OCI-LY1 (cell line): ENCODE measurements at regions not wholly inside any gene's neighbourhood (a gene's known extent, or its start where the extent isn't known, plus 50 kb on each side); places are given as distances from the start of the nearest gene placed in this dataset.

Experiments used
- H2AFZ ChIP-seq: fragments of 200-600 bp; sonication (generic), shearing (Covaris generic); 2 replicates; pipeline ENCODE4 v1.6.0; 2014; ENCODE audit warnings: antibody characterized with exemption, mild to moderate bottlenecking, low read length
- H3F3A ChIP-seq: fragments of 200-600 bp; sonication (generic), shearing (Covaris generic); 2 replicates; pipeline ENCODE4 v1.6.0; 2014; ENCODE audit warnings: mild to moderate bottlenecking, antibody characterized with exemption, low read length, moderate library complexity; ENCODE audit not compliant: insufficient read depth
- H3K27ac ChIP-seq: fragments of 200-600 bp; sonication (generic); 2 replicates; pipeline ENCODE4 v1.5.1; 2014; ENCODE audit warnings: low read length, mixed run types, mild to moderate bottlenecking, low read depth; ENCODE audit not compliant: poor library complexity, severe bottlenecking
- H3K27me3 ChIP-seq: fragments of 200-600 bp; sonication (generic); 2 replicates; pipeline ENCODE4 v1.6.0; 2014; ENCODE audit warnings: antibody characterized with exemption, mild to moderate bottlenecking, low read length, moderate library complexity; ENCODE audit not compliant: insufficient read depth
- H3K36me3 ChIP-seq: fragments of 200-600 bp; sonication (generic); 2 replicates; pipeline ENCODE4 v1.6.1; 2014; ENCODE audit warnings: mild to moderate bottlenecking, antibody characterized with exemption, low read length, moderate library complexity, mixed read lengths; ENCODE audit not compliant: insufficient read depth
- H3K4me1 ChIP-seq: fragments of 200-600 bp; sonication (generic); 2 replicates; pipeline ENCODE4 v1.5.1; 2014; ENCODE audit warnings: mild to moderate bottlenecking, low read length, moderate library complexity; ENCODE audit not compliant: insufficient read depth, severe bottlenecking
- H3K4me2 ChIP-seq: fragments of 200-600 bp; sonication (generic), shearing (Covaris generic); 2 replicates; pipeline ENCODE4 v1.6.1; 2014; ENCODE audit warnings: low read length
- H3K4me3 ChIP-seq: fragments of 200-600 bp; sonication (generic); 2 replicates; pipeline ENCODE4 v1.5.1; 2014; ENCODE audit warnings: low read length, low read depth, mild to moderate bottlenecking, mixed read lengths; ENCODE audit not compliant: poor library complexity, severe bottlenecking
- H3K79me2 ChIP-seq: fragments of 200-600 bp; shearing (Covaris generic); 2 replicates; pipeline ENCODE4 v1.6.1; 2016; ENCODE audit warnings: mixed run types, low read length, mixed read lengths; ENCODE audit not compliant: insufficient read depth
- H3K9ac ChIP-seq: fragments of 200-600 bp; sonication (generic), shearing (Covaris generic); 2 replicates; pipeline ENCODE4 v1.6.1; 2014; ENCODE audit warnings: mild to moderate bottlenecking, low read length, mixed read lengths
- H3K9me2 ChIP-seq: fragments of 200-600 bp; sonication (generic), shearing (Covaris generic); 2 replicates; pipeline ENCODE4 v1.6.1; 2014; ENCODE audit warnings: low read depth, mild to moderate bottlenecking, low read length, mixed read lengths
- H3K9me3 ChIP-seq: fragments of 200-600 bp; shearing (Covaris generic); 2 replicates; pipeline ENCODE4 v1.6.1; 2014; ENCODE audit warnings: low read length, mixed read lengths
- H4K20me1 ChIP-seq: fragments of 200-600 bp; sonication (generic), shearing (Covaris generic); 2 replicates; pipeline ENCODE4 v1.6.0; 2016; ENCODE audit warnings: mild to moderate bottlenecking, low read length; ENCODE audit not compliant: insufficient read depth
- CTCF ChIP-seq: fragments of 200-600 bp; sonication (generic), shearing (Covaris generic); IDR thresholded peaks from 2 replicates; pipeline ENCODE4 v1.5.1; 2017; ENCODE audit warnings: mild to moderate bottlenecking, antibody characterized with exemption, low read length, moderate library complexity, mixed read lengths
- EZH2 ChIP-seq: fragments of 200-600 bp; sonication (generic), shearing (Covaris generic); IDR thresholded peaks from 2 replicates; pipeline ENCODE4 v1.8.0; 2017; ENCODE audit warnings: borderline replicate concordance, mixed run types, mild to moderate bottlenecking, antibody characterized with exemption, low read length, moderate library complexity, mixed read lengths

DNA sequence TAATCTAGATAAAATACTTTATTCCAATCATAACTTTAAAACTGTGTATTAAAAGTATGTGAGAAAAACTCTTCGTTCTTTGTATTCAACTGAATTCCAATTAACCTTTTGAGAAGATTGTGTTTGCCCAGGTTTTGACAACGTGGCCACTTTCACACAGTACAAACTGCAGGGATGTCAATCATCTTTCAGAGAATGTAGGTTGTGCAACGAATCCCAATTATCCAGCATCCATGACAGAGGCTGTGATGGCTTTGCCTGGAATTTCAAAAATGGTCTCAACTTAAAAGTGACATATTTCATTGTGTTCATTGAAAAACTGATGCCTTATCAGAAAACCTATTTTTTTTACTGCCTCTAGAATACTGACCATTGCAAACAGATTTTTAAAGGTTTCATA, 615.1 kb upstream of the KCNMB2 start:
- no peaks in the 10 kb centered on the region for H3K36me3 ChIP-seq
- H3K27ac ChIP-seq, result no peak overlapping the region
- 0 out of 2 replicates have a peak, but pooled peaks cover 2% of the 10 kb centered on the region for H3K9me2 ChIP-seq
- H3K9ac ChIP-seq, result no peak overlapping the region
- TF ChIP-seq EZH2, result no peak
- TF ChIP-seq CTCF, result no peak
- no peaks in the 10 kb centered on the region for H3K27me3 ChIP-seq
- H3K4me2 ChIP-seq, result no peak overlapping the region
- H3K4me1 ChIP-seq, result no peaks in the 10 kb centered on the region
- no peaks in the 10 kb centered on the region for H3K9me3 ChIP-seq
- no peak overlapping the region for H2AFZ ChIP-seq
- H3K79me2 ChIP-seq, result no peaks in the 10 kb centered on the region
- no peaks in the 10 kb centered on the region; the same call in 1 of the 2 replicates for H3F3A ChIP-seq
- no peaks in the 10 kb centered on the region for H4K20me1 ChIP-seq
- no peak overlapping the region for H3K4me3 ChIP-seq

DNA sequence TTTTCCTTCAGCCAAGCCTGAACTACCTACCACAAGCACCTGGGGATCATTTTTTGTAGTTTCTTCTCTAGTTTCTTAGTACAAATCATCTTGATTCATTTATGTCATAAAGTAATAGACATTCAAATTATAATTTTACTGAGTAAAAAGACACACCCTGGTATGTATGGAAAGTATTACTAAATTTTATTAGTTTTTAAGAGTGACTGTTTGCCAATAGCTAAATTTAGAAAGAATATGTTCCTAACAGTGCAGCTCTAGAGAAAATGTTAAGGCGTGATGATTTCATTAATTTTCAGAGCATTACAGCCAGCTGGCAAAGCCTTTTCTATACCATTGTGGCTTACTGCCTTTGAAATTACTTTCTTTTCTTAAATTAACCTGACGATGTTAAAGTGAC, 612.0 kb upstream of the KCNMB2 start:
- H3F3A ChIP-seq, result no peaks in the 10 kb centered on the region; the same call in 1 of the 2 replicates
- H3K27me3 ChIP-seq, result no peaks in the 10 kb centered on the region
- H3K9me2 ChIP-seq, result no peaks in the 10 kb centered on the region
- TF ChIP-seq EZH2 (no peak), CTCF (no peak)
- H3K79me2 ChIP-seq, result no peaks in the 10 kb centered on the region
- H3K4me3 ChIP-seq, result no peak overlapping the region
- no peak overlapping the region for H2AFZ ChIP-seq
- H4K20me1 ChIP-seq, result no peaks in the 10 kb centered on the region
- no peak overlapping the region for H3K4me2 ChIP-seq
- no peak overlapping the region for H3K9ac ChIP-seq
- H3K36me3 ChIP-seq, result no peaks in the 10 kb centered on the region
- H3K4me1 ChIP-seq, result no peaks in the 10 kb centered on the region
- no peaks in the 10 kb centered on the region for H3K9me3 ChIP-seq
- H3K27ac ChIP-seq, result no peak overlapping the region

GRCh38 chr3:177928172-177928873, 607.9 kb upstream of the KCNMB2 start:
- Histone ChIP-seq H3F3A (no peaks in the 10 kb centered on the region), H3K9ac (no peak overlapping the region), H3K4me1 (no peaks in the 10 kb centered on the region), H3K4me3 (no peak overlapping the region), H3K9me2 (no peaks in the 10 kb centered on the region), H4K20me1 (no peaks in the 10 kb centered on the region), H2AFZ (no peak overlapping the region), H3K27me3 (no peaks in the 10 kb centered on the region), H3K36me3 (no peaks in the 10 kb centered on the region), H3K79me2 (no peaks in the 10 kb centered on the region), H3K4me2 (no peak overlapping the region), H3K9me3 (no peaks in the 10 kb centered on the region), H3K27ac (no peak overlapping the region)
- no peak for TF ChIP-seq CTCF
- TF ChIP-seq EZH2, result no peak
